HCT116 (cell line): ENCODE measurements at regions not wholly inside any gene's neighbourhood (a gene's known extent, or its start where the extent isn't known, plus 50 kb on each side); places are given as distances from the start of the nearest gene placed in this dataset.

ENCODE experiments used
- ATAC-seq: fragments of 200-7000 bp; cut with Tn5 transposase; 2 replicates; pipeline ENCODE4 v1.9.1; 2020; ENCODE audit warnings: mild to moderate bottlenecking, moderate library complexity
- BruUV-seq: library from RNA; stranded (reverse); fragments of 400-500 nt; replicated peaks from 2 replicates; lab custom pipeline; 2021; lab: Mats Ljungman, UMichigan
- CTCF ChIA-PET: fragments of 300-600 bp; sonication (Branson Sonifier 250); formaldehyde crosslinking; loops from one replicate; lab custom pipeline; 2021; ENCODE audit warnings: antibody characterized with exemption; lab: Charles Lee
- POLR2A ChIA-PET: fragments of 300-600, 350-600 bp; sonication (Branson Sonifier 250); formaldehyde crosslinking; loops from one replicate; lab custom pipeline; 2021; ENCODE audit warnings: antibody characterized with exemption; lab: Charles Lee
- RAD21 ChIA-PET, 2 experiments: fragments of 300-600 bp; sonication (Branson Sonifier 250); formaldehyde crosslinking; loops; one replicate each; lab custom pipeline; 2023; ENCODE audit warnings: low total read pairs in 2 of 2; ENCODE audit not compliant: uncharacterized antibody in 2 of 2, unreplicated experiment in 2 of 2, low non-redundant PET in 1 of 2; lab: Charles Lee
- DNase-seq: peaks from one replicate; pipeline ENCODE4 v3.0.0-alpha.2; 2010; ENCODE audit warnings: low read depth, low spot score
- H2AFZ ChIP-seq: fragments of 200-600 bp; shearing (Covaris generic), sonication (generic); 2 replicates; pipeline ENCODE4 v1.6.1; 2017; ENCODE audit warnings: low read depth, mixed run types, mixed read lengths, antibody characterized with exemption, low read length; ENCODE audit not compliant: poor library complexity, severe bottlenecking
- H3K27ac ChIP-seq: 2 replicates; pipeline ENCODE4 v1.5.1; 2012; ENCODE audit warnings: low read depth, low read length
- H3K27me3 ChIP-seq: fragments of 200-600 bp; sonication (generic); 2 replicates; pipeline ENCODE4 v1.6.1; 2016; ENCODE audit warnings: mixed run types, low read length, mixed read lengths; ENCODE audit not compliant: insufficient read depth
- H3K36me3 ChIP-seq, 2 experiments: fragments of 200-500 bp in 1 of 2; fragments of 200-600 bp in 1 of 2; sonication (Bioruptor generic) in 1 of 2; sonication (generic) in 1 of 2; 2 replicates each; pipeline versions ENCODE4 v1.5.1 to v1.6.1; 2014 to 2016; ENCODE audit warnings: low read length in 2 of 2, inconsistent platforms in 1 of 2, mixed read lengths in 1 of 2, mixed run types in 1 of 2; ENCODE audit not compliant: insufficient read depth in 2 of 2, control insufficient read depth in 1 of 2
- H3K4me1 ChIP-seq, 2 experiments: fragments of 200-600 bp in 1 of 2; sonication (generic) in 1 of 2; 2 replicates each; pipeline versions ENCODE4 v1.5.1 to v1.6.1; 2012 to 2017; ENCODE audit warnings: low read length in 2 of 2, inconsistent platforms in 1 of 2, mild to moderate bottlenecking in 1 of 2, mixed read lengths in 1 of 2, mixed run types in 1 of 2, moderate library complexity in 1 of 2; ENCODE audit not compliant: insufficient read depth in 2 of 2, control insufficient read depth in 1 of 2
- H3K4me2 ChIP-seq: fragments of 200-600 bp; sonication (generic); 2 replicates; pipeline ENCODE4 v1.6.1; 2017; ENCODE audit warnings: mixed run types, low read length, mixed read lengths
- H3K4me3 ChIP-seq, 2 experiments: fragments of 200-600 bp in 1 of 2; sonication (generic) in 1 of 2; replicated peaks in 1 of 2; 2 replicates each; pipeline ENCODE4 v1.5.1; 2011 to 2016; ENCODE audit warnings: low read length in 2 of 2, control low read depth in 1 of 2, low read depth in 1 of 2, mild to moderate bottlenecking in 1 of 2, mixed read lengths in 1 of 2, mixed run types in 1 of 2
- H3K79me2 ChIP-seq: fragments of 200-600 bp; sonication (generic); 2 replicates; pipeline ENCODE4 v1.6.1; 2017; ENCODE audit warnings: mild to moderate bottlenecking, mixed run types, low read length, moderate library complexity, mixed read lengths; ENCODE audit not compliant: insufficient read depth
- H3K9ac ChIP-seq: fragments of 200-600 bp; sonication (generic); 2 replicates; pipeline ENCODE4 v1.6.1; 2016; ENCODE audit warnings: low read length, mixed read lengths
- H3K9me2 ChIP-seq: fragments of 200-600 bp; sonication (generic), shearing (Covaris generic); 2 replicates; pipeline ENCODE4 v1.6.1; 2017; ENCODE audit warnings: mixed run types, mild to moderate bottlenecking, moderate library complexity; ENCODE audit not compliant: insufficient read depth
- H3K9me3 ChIP-seq, 2 experiments: fragments of 200-500 bp in 1 of 2; fragments of 200-600 bp in 1 of 2; sonication (Bioruptor generic) in 1 of 2; sonication (generic) in 1 of 2; 2 replicates each; pipeline ENCODE4 v1.6.1; 2014 to 2017; ENCODE audit warnings: low read length in 2 of 2, mixed read lengths in 2 of 2, inconsistent platforms in 1 of 2, low read depth in 1 of 2, mild to moderate bottlenecking in 1 of 2, mixed run types in 1 of 2, moderate library complexity in 1 of 2; ENCODE audit not compliant: control insufficient read depth in 1 of 2, insufficient read depth in 1 of 2
- H4K20me1 ChIP-seq: fragments of 200-600 bp; sonication (generic), shearing (Covaris generic); 2 replicates; pipeline ENCODE4 v1.6.1; 2017; ENCODE audit warnings: mixed run types, mild to moderate bottlenecking, moderate library complexity; ENCODE audit not compliant: insufficient read depth
- CEBPB ChIP-seq: IDR thresholded peaks from 2 replicates; pipeline ENCODE4 v1.6.1; 2012; ENCODE audit warnings: low read depth
- CTCF ChIP-seq, 3 experiments: fragments of 200-600 bp in 1 of 3; sonication (generic) in 1 of 3; IDR thresholded peaks in 2 of 3; conservative IDR thresholded peaks in 1 of 3; 2 replicates each; pipeline ENCODE4 v1.5.1; 2012 to 2017; ENCODE audit warnings: low read depth in 2 of 3, low read length in 2 of 3, antibody characterized with exemption in 1 of 3, borderline replicate concordance in 1 of 3, control low read depth in 1 of 3, mild to moderate bottlenecking in 1 of 3, mixed read lengths in 1 of 3, mixed run types in 1 of 3, moderate library complexity in 1 of 3; ENCODE audit not compliant: insufficient read depth in 1 of 3
- ELF1 ChIP-seq: IDR thresholded peaks from 2 replicates; pipeline ENCODE4 v1.6.1; 2012; ENCODE audit warnings: low read depth, borderline replicate concordance
- SP1 ChIP-seq: IDR thresholded peaks from 2 replicates; pipeline ENCODE4 v1.6.1; 2012; ENCODE audit warnings: low read depth
- ZFX ChIP-seq: fragments of 450-650 bp; IDR thresholded peaks from 2 replicates; pipeline ENCODE4 v1.6.1; 2017
- intact Hi-C: fragments of 100-400 bp; cut with micrococcal nuclease; formaldehyde crosslinking; loops from 2 replicates; pipeline ENCODE4 v1.10.0; 2022
- TF ChIP-seq, protein P1 (sequence below): IDR thresholded peaks from 2 replicates; pipeline ENCODE4 v1.6.1; 2012
- TF ChIP-seq, protein P2 (sequence below): IDR thresholded peaks from 2 replicates; pipeline ENCODE4 v1.6.1; 2011; ENCODE audit warnings: mild to moderate bottlenecking, low read length, moderate library complexity; ENCODE audit not compliant: insufficient replicate concordance; ENCODE audit errors: extremely low read depth

DNA sequence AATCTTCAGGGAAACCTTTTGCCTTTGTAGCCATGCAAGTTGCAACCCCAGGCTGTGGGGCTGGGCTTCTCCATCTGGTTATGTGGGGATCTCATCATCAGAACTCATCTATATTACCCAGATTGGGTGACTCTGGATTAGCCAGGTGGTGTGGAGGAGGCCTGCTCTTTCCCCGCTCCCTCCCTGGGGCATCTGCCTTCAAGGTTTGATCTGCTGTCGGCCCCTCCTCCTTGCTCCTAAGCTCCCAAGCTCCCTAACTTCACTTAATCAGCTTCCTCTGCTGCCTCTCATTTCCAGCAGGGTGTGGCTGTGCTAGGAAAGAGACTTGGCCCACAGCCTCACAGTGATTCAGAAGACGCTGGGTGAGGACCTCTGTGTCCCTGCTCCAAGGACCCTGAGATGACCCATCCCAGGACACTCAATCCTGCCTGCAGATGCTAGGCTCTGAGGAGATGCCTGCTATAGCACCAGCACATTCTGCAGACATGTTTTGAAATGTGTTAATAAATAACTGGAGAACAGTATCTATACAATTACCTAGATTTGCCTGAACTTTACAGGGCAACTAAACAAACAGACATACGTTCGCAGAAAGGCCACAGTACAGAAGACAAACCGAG is 392.1 kb upstream of the PODXL start:
- Histone ChIP-seq H3K27ac (no peak overlapping the region), H2AFZ (no peak overlapping the region), H3K9me2 (no peaks in the 10 kb centered on the region), H3K9ac (no peak overlapping the region), H4K20me1 (no peaks in the 10 kb centered on the region), H3K79me2 (no peaks in the 10 kb centered on the region), H3K9me3 (no peaks in the 10 kb centered on the region; a peak in 1 of 4 replicates), H3K36me3 (no peaks in the 10 kb centered on the region), H3K4me3 (no peak overlapping the region), H3K27me3 (peaks cover 30% of the 10 kb centered on the region), H3K4me1 (peaks cover 0 to 10% of the 10 kb centered on the region in 2 experiments; a peak in 1 of 4 replicates), H3K4me2 (no peak overlapping the region)
- ChIA-PET POLR2A (no interaction called here), CTCF (no interaction called here), RAD21 (no interaction called here)
- DNase-seq (no peak), ATAC-seq (no peak)
- TF ChIP-seq CEBPB (no peak), ELF1 (no peak), SP1 (no peak), ZFX (no peak), CTCF (IDR thresholded peaks at IDR 0.05 in 2 of 3, conservative IDR thresholded peaks at IDR 0.05 in 1 of 3; ENCODE audit: borderline replicate concordance in 1 of 3, insufficient read depth in 1 of 3, low read depth in 2 of 3, low read length in 2 of 3) (no peak)
- TF ChIP-seq, protein P1, sequence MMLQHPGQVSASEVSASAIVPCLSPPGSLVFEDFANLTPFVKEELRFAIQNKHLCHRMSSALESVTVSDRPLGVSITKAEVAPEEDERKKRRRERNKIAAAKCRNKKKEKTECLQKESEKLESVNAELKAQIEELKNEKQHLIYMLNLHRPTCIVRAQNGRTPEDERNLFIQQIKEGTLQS = no peak
- TF ChIP-seq, protein P2, sequence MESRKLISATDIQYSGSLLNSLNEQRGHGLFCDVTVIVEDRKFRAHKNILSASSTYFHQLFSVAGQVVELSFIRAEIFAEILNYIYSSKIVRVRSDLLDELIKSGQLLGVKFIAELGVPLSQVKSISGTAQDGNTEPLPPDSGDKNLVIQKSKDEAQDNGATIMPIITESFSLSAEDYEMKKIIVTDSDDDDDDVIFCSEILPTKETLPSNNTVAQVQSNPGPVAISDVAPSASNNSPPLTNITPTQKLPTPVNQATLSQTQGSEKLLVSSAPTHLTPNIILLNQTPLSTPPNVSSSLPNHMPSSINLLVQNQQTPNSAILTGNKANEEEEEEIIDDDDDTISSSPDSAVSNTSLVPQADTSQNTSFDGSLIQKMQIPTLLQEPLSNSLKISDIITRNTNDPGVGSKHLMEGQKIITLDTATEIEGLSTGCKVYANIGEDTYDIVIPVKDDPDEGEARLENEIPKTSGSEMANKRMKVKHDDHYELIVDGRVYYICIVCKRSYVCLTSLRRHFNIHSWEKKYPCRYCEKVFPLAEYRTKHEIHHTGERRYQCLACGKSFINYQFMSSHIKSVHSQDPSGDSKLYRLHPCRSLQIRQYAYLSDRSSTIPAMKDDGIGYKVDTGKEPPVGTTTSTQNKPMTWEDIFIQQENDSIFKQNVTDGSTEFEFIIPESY = no peak
- intact Hi-C loops = no loop called here
- no TSS peak for BruUV-seq
